ENCODE measurements at regions not wholly inside any gene's neighbourhood (a gene's known extent, or its start where the extent isn't known, plus 50 kb on each side); places are given as distances from the start of the nearest gene placed in this dataset.

DNA sequence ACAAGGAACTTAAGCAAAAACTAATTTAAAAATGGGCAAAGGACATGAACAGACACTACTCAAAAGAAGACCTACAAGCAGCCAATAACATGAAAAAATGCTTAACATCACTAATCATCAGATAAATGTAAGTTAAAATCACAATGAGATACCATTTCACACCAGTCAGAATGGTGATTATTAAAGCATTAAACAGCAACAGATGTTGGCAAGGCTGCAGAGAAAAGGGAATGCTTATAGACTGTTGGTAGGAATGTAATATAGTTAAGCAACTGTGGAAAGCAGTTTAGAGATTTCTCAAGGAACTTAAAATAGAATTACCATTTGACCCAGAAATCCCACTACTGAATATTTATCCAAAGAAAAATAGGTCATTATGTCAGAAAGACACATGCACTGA is 482.2 kb downstream of the SQOR start:
- Mint-ChIP-seq H3K9me3 (ENCODE audit: unreplicated experiment) (peaks cover 4% of the 10 kb centered on the region), H3K27ac (ENCODE audit: unreplicated experiment) (no peak overlapping the region), H3K36me3 (ENCODE audit: low read depth, unreplicated experiment) (no peaks in the 10 kb centered on the region), H3K4me3 (ENCODE audit: unreplicated experiment) (no peak overlapping the region), H3K4me1 (ENCODE audit: unreplicated experiment) (no peaks in the 10 kb centered on the region), H3K27me3 (ENCODE audit: unreplicated experiment) (peaks cover 2% of the 10 kb centered on the region)
- TF ChIP-seq CTCF (IDR thresholded peaks at IDR 0.05; ENCODE audit: unreplicated experiment), result no peak
- DNase-seq (ENCODE audit: low spot score), result no peak

DNA sequence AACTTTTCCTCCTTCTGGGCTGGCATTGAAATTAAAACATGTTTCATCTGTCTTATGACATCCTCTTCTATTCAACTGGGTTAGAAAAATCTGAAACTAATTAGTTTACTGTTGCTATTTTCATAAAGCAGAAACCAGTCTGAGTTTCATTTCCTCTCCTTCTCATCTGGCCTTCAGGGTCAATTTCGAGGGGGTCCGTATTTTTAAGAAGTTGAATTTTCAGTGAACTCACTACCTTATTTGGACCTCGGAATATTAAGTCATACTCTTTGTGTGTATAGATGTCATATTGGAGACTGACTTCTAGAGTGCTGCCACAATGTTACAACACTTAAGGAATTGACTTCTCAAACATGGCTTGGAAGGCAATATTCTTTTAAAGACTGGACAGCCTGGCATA is 485.9 kb downstream of the SQOR start:
- TF ChIP-seq CTCF (IDR thresholded peaks at IDR 0.05; ENCODE audit: unreplicated experiment), result no peak

DNA sequence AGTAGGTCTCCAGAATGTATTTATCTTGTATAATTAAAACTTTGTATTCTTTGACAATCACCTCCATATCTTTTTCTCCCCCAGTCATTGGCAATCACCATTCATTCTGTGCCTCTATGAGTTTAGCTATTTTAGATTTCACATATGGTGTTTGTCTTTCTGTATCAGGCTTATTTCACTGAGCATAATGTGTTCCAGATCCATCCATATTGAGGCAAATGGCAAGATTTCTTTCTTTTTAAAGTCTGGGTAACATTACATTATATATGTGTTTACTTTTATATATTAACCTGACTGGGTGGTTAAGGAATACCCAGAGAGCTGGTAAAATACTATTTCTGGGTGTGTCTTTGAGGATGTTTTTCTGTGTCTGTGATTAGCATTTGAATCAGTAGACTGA is 486.6 kb downstream of the SQOR start:
- Mint-ChIP-seq H3K4me3 (ENCODE audit: unreplicated experiment) (no peak overlapping the region), H3K9me3 (ENCODE audit: unreplicated experiment) (peaks cover 16% of the 10 kb centered on the region)
- DNase-seq (ENCODE audit: low spot score), result no peak

More for the DNA sequence above, 485.9 kb downstream of the SQOR start:
- Mint-ChIP-seq H3K4me3 (ENCODE audit: unreplicated experiment) (no peak overlapping the region), H3K36me3 (ENCODE audit: low read depth, unreplicated experiment) (peaks cover 5% of the 10 kb centered on the region), H3K9me3 (ENCODE audit: unreplicated experiment) (peaks cover 16% of the 10 kb centered on the region), H3K27ac (ENCODE audit: unreplicated experiment) (no peak overlapping the region), H3K27me3 (ENCODE audit: unreplicated experiment) (peaks cover under 1% of the 10 kb centered on the region), H3K4me1 (ENCODE audit: unreplicated experiment) (no peaks in the 10 kb centered on the region)
- no peak for DNase-seq (ENCODE audit: low spot score)

GRCh38 chr15:46126581-46126980 is 491.8 kb downstream of the SQOR start:
- H3K27me3 Mint-ChIP-seq (ENCODE audit: unreplicated experiment), result peaks cover 3% of the 10 kb centered on the region
- H3K4me3 Mint-ChIP-seq (ENCODE audit: unreplicated experiment), result no peak overlapping the region
- peaks cover 5% of the 10 kb centered on the region for H3K36me3 Mint-ChIP-seq (ENCODE audit: low read depth, unreplicated experiment)
- no peak overlapping the region for H3K27ac Mint-ChIP-seq (ENCODE audit: unreplicated experiment)
- peaks cover 28% of the 10 kb centered on the region for H3K9me3 Mint-ChIP-seq (ENCODE audit: unreplicated experiment)
- H3K4me1 Mint-ChIP-seq (ENCODE audit: unreplicated experiment), result no peaks in the 10 kb centered on the region
- no peak for DNase-seq (ENCODE audit: low spot score)
- no peak for TF ChIP-seq CTCF (IDR thresholded peaks at IDR 0.05; ENCODE audit: unreplicated experiment)

More for the DNA sequence above, 486.6 kb downstream of the SQOR start:
- no peak overlapping the region for H3K27ac Mint-ChIP-seq (ENCODE audit: unreplicated experiment)
- peaks cover 5% of the 10 kb centered on the region for H3K36me3 Mint-ChIP-seq (ENCODE audit: low read depth, unreplicated experiment)
- TF ChIP-seq CTCF (IDR thresholded peaks at IDR 0.05; ENCODE audit: unreplicated experiment), result no peak
- H3K27me3 Mint-ChIP-seq (ENCODE audit: unreplicated experiment), result no peaks in the 10 kb centered on the region
- H3K4me1 Mint-ChIP-seq (ENCODE audit: unreplicated experiment), result no peaks in the 10 kb centered on the region

- TF ChIP-seq CTCF (IDR thresholded peaks at IDR 0.05; ENCODE audit: unreplicated experiment), result no peak
- Mint-ChIP-seq H3K27ac (ENCODE audit: unreplicated experiment) (no peak overlapping the region), H3K4me1 (ENCODE audit: unreplicated experiment) (no peaks in the 10 kb centered on the region), H3K36me3 (ENCODE audit: low read depth, unreplicated experiment) (peaks cover 4% of the 10 kb centered on the region), H3K27me3 (ENCODE audit: unreplicated experiment) (peaks cover 3% of the 10 kb centered on the region), H3K9me3 (ENCODE audit: unreplicated experiment) (peaks cover 29% of the 10 kb centered on the region), H3K4me3 (ENCODE audit: unreplicated experiment) (no peak overlapping the region)
- no peak for DNase-seq (ENCODE audit: low spot score)
Measured at GRCh38 chr15:46127361-46127874, 492.6 kb downstream of the SQOR start.

Data from endothelial cell (in vitro differentiated cells).